ENCODE measurements at regions not wholly inside any gene's neighbourhood (a gene's known extent, or its start where the extent isn't known, plus 50 kb on each side); places are given as distances from the start of the nearest gene placed in this dataset.

DNA sequence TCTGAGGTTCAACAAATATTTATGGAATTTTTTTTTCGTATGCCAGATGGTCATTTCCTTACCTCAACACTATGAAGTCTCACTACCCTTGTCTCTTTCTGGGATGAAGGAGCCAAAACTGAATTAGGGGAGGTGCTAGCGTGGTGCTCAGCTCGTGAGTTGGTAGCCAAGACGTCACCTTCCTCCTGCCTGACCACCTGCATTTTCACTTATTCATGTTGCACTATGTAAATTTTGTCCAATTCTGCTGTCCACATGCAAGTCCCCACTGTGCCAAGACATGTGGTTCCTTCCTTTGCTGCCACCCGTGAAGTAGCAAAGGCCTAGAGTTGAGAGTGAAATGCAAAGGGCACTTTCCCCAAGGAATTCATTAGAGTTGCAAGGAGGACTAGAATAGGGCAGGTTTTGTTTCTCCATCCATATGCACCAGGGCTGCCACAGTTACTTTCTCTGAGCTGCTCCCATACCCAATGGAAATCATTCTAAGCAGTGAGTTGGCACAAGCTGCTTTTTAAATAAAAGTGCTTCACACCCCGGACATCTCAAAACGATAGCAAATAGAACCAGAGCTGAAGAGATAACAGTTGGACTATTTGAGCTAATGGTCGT is 591.3 kb upstream of the NOX3 start:
- no peak overlapping the region for H4K5ac ChIP-seq (ENCODE audit: low read depth, low read length)
- no CpG with 5 or more reads among the region's 8 CpGs for WGBS, 2 experiments (ENCODE audit: extremely low coverage in 2 of 2, insufficient read length in 1 of 2)
- no peak overlapping the region for H3K27ac ChIP-seq (ENCODE audit: insufficient read depth, low read length)
- H3K36me3 ChIP-seq (ENCODE audit: control insufficient read depth, insufficient read depth, low read length), result no peaks in the 10 kb centered on the region
- H3K18ac ChIP-seq (ENCODE audit: low read depth, low read length), result no peak overlapping the region
- no TSS peak for BruUV-seq (replicated peaks)
- no peak overlapping the region for H3K56ac ChIP-seq (ENCODE audit: extremely low read depth, insufficient read depth, low read length)
- no peak overlapping the region for H3K4me3 ChIP-seq (ENCODE audit: insufficient read depth, low read depth, low read length)
- no peaks in the 10 kb centered on the region for H3K79me1 ChIP-seq (ENCODE audit: low read depth in 1 of 2, low read length in 2 of 2)
- no peak overlapping the region for H3K4me2 ChIP-seq (ENCODE audit: low read depth, low read length)
- no peaks in the 10 kb centered on the region for H3K27me3 ChIP-seq (ENCODE audit: control insufficient read depth, insufficient read depth, low read length)
- TF ChIP-seq, protein P1, sequence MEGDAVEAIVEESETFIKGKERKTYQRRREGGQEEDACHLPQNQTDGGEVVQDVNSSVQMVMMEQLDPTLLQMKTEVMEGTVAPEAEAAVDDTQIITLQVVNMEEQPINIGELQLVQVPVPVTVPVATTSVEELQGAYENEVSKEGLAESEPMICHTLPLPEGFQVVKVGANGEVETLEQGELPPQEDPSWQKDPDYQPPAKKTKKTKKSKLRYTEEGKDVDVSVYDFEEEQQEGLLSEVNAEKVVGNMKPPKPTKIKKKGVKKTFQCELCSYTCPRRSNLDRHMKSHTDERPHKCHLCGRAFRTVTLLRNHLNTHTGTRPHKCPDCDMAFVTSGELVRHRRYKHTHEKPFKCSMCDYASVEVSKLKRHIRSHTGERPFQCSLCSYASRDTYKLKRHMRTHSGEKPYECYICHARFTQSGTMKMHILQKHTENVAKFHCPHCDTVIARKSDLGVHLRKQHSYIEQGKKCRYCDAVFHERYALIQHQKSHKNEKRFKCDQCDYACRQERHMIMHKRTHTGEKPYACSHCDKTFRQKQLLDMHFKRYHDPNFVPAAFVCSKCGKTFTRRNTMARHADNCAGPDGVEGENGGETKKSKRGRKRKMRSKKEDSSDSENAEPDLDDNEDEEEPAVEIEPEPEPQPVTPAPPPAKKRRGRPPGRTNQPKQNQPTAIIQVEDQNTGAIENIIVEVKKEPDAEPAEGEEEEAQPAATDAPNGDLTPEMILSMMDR (conservative IDR thresholded peaks at IDR 0.05; ENCODE audit: low read depth, low read length), result no peak
- TF ChIP-seq BHLHE40 (IDR thresholded peaks at IDR 0.05; ENCODE audit: low read depth, low read length), result no peak
- no peak for TF ChIP-seq MXI1 (IDR thresholded peaks at IDR 0.05; ENCODE audit: borderline replicate concordance, low read depth, low read length)
- TF ChIP-seq, protein P2, sequence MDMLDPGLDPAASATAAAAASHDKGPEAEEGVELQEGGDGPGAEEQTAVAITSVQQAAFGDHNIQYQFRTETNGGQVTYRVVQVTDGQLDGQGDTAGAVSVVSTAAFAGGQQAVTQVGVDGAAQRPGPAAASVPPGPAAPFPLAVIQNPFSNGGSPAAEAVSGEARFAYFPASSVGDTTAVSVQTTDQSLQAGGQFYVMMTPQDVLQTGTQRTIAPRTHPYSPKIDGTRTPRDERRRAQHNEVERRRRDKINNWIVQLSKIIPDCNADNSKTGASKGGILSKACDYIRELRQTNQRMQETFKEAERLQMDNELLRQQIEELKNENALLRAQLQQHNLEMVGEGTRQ (IDR thresholded peaks at IDR 0.05; ENCODE audit: low read depth, low read length), result no peak
- no peak for TF ChIP-seq RFX5 (IDR thresholded peaks at IDR 0.05; ENCODE audit: low read depth, low read length)
- no peak for TF ChIP-seq CHD1 (IDR thresholded peaks at IDR 0.05; ENCODE audit: low read depth, low read length)
- TF ChIP-seq MAZ (IDR thresholded peaks at IDR 0.05; ENCODE audit: borderline replicate concordance, low read depth, low read length), result no peak
- no peak for TF ChIP-seq MAFK (IDR thresholded peaks at IDR 0.05; ENCODE audit: low read depth, low read length)
- no peak for TF ChIP-seq CEBPB (IDR thresholded peaks at IDR 0.05; ENCODE audit: low read depth, low read length)
- no peak for TF ChIP-seq FOS (IDR thresholded peaks at IDR 0.05; ENCODE audit: low read depth, low read length)
- TF ChIP-seq RAD21 (IDR thresholded peaks at IDR 0.05; ENCODE audit: low read length), result no peak
- TF ChIP-seq NFE2L2 (IDR thresholded peaks at IDR 0.05; ENCODE audit: low read depth, low read length), result no peak
- TF ChIP-seq POLR2A (IDR thresholded peaks at IDR 0.05; ENCODE audit: low read depth, low read length), result no peak
- TF ChIP-seq, protein P3, sequence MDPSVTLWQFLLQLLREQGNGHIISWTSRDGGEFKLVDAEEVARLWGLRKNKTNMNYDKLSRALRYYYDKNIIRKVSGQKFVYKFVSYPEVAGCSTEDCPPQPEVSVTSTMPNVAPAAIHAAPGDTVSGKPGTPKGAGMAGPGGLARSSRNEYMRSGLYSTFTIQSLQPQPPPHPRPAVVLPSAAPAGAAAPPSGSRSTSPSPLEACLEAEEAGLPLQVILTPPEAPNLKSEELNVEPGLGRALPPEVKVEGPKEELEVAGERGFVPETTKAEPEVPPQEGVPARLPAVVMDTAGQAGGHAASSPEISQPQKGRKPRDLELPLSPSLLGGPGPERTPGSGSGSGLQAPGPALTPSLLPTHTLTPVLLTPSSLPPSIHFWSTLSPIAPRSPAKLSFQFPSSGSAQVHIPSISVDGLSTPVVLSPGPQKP (IDR thresholded peaks at IDR 0.05; ENCODE audit: borderline replicate concordance, low read depth, low read length), result no peak
- TF ChIP-seq RCOR1 (IDR thresholded peaks at IDR 0.05; ENCODE audit: insufficient replicate concordance, low read length), result no peak
- TF ChIP-seq SMC3 (IDR thresholded peaks at IDR 0.05; ENCODE audit: low read depth, low read length), result no peak
- H3K14ac ChIP-seq (replicated peaks; ENCODE audit: low read depth, low read length), result no peak overlapping the region
- in situ Hi-C loops (cut with MboI; ENCODE audit: low sequenced_read_pairs) (no loop called here), intact Hi-C loops (cut with micrococcal nuclease) (no loop called here), dilution Hi-C loops (cut with HindIII; ENCODE audit: low sequenced_read_pairs, unreplicated experiment) (no loop called here)
- H3K9me1 ChIP-seq (ENCODE audit: insufficient read depth, low read length), result no peaks in the 10 kb centered on the region
- H3K23ac ChIP-seq (ENCODE audit: low read depth, low read length), result no peak overlapping the region
- CTCF ChIA-PET, result interaction anchor here (1.3 kb wide), 1 partner anchor 8 kb away, joined by 3 read pairs; no protein-coding TSS in a partner anchor
- H2BK15ac ChIP-seq (ENCODE audit: low read depth, low read length), result no peak overlapping the region
- no peak overlapping the region for H4K91ac ChIP-seq (ENCODE audit: insufficient read depth, low read depth, low read length)
- POLR2A ChIA-PET (ENCODE audit: unreplicated experiment), result no interaction called here
- H2BK120ac ChIP-seq (ENCODE audit: low read depth, low read length), result no peak overlapping the region
- no peak overlapping the region for H3K4ac ChIP-seq (ENCODE audit: low read depth, low read length)
- H2BK20ac ChIP-seq (ENCODE audit: low read depth, low read length), result no peak overlapping the region
- no peak overlapping the region for H3K9ac ChIP-seq (ENCODE audit: low read depth, low read length)
- H2AK5ac ChIP-seq (ENCODE audit: low read depth, low read length), result no peak overlapping the region
- H4K20me1 ChIP-seq (ENCODE audit: insufficient read depth, low read length), result no peaks in the 10 kb centered on the region
- H2AFZ ChIP-seq (replicated peaks; ENCODE audit: low read length, poor library complexity), result no peak overlapping the region
- no peak for ATAC-seq (ENCODE audit: low read depth)
- no peaks in the 10 kb centered on the region for H3K4me1 ChIP-seq (ENCODE audit: control insufficient read depth, insufficient read depth, low read length)
- no peak overlapping the region for H2AK9ac ChIP-seq (replicated peaks; ENCODE audit: low read depth, low read length, poor library complexity)
- no peak overlapping the region for H4K8ac ChIP-seq (ENCODE audit: low read depth in 2 of 2, low read length in 2 of 2)
- DNase-seq, result no peak
- no peaks in the 10 kb centered on the region for H3K9me3 ChIP-seq (ENCODE audit: control insufficient read depth, insufficient read depth, low read length)
- no peak overlapping the region for H2BK5ac ChIP-seq (ENCODE audit: low read depth, low read length, poor library complexity, severe bottlenecking)
